ENCODE measurements at regions not wholly inside any gene's neighbourhood (a gene's known extent, or its start where the extent isn't known, plus 50 kb on each side); places are given as distances from the start of the nearest gene placed in this dataset.

GRCh38 chr1:216805953-216806352, 82.7 kb upstream of the ESRRG start:
- H3K9me3 ChIP-seq, result no peaks in the 10 kb centered on the region

DNA sequence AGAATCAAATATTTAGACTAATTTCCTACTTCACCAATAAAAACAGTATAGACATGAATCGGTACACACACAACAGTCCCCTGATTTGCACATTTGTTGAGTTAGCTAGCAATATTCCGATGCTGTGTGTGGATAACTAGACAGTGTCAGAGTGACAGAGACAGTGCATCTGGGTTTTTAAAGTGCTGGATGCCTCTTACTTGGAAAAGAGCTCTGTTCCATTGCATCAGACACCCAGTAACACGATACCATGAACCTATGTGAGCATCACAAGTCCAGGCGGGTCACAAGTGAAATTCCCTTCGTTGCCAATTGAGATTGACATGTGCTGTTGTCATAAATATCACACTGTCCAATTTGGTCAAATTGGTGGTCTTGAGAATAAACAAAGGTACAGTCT, 82.0 kb upstream of the ESRRG start:
- Histone ChIP-seq H3K27ac (no peak overlapping the region), H3K4me1 (ENCODE audit: control insufficient read depth in 1 of 2, insufficient read depth in 1 of 2, low read depth in 1 of 2, low read length in 1 of 2) (no peaks in the 10 kb centered on the region), H3K27me3 (no peaks in the 10 kb centered on the region), H3K9me3 (no peaks in the 10 kb centered on the region), H3K4me3 (ENCODE audit: low read depth in 1 of 2, low read length in 1 of 2) (no peak overlapping the region), H3K36me3 (no peaks in the 10 kb centered on the region)
- TF ChIP-seq, protein P1, sequence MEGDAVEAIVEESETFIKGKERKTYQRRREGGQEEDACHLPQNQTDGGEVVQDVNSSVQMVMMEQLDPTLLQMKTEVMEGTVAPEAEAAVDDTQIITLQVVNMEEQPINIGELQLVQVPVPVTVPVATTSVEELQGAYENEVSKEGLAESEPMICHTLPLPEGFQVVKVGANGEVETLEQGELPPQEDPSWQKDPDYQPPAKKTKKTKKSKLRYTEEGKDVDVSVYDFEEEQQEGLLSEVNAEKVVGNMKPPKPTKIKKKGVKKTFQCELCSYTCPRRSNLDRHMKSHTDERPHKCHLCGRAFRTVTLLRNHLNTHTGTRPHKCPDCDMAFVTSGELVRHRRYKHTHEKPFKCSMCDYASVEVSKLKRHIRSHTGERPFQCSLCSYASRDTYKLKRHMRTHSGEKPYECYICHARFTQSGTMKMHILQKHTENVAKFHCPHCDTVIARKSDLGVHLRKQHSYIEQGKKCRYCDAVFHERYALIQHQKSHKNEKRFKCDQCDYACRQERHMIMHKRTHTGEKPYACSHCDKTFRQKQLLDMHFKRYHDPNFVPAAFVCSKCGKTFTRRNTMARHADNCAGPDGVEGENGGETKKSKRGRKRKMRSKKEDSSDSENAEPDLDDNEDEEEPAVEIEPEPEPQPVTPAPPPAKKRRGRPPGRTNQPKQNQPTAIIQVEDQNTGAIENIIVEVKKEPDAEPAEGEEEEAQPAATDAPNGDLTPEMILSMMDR (IDR thresholded peaks at IDR 0.05), result no peak

More at GRCh38 chr1:216805953-216806352, 82.7 kb upstream of the ESRRG start:
- Histone ChIP-seq H3K27me3 (no peaks in the 10 kb centered on the region), H3K4me1 (ENCODE audit: control insufficient read depth in 1 of 2, insufficient read depth in 1 of 2, low read depth in 1 of 2, low read length in 1 of 2) (no peaks in the 10 kb centered on the region), H3K4me3 (ENCODE audit: low read depth in 1 of 2, low read length in 1 of 2) (no peak overlapping the region), H3K27ac (no peak overlapping the region), H3K36me3 (no peaks in the 10 kb centered on the region)
- TF ChIP-seq, protein P1 (IDR thresholded peaks at IDR 0.05), result no peak

- H3K4me1 ChIP-seq (ENCODE audit: control insufficient read depth in 1 of 2, insufficient read depth in 1 of 2, low read depth in 1 of 2, low read length in 1 of 2), result no peaks in the 10 kb centered on the region
- H3K27ac ChIP-seq, result no peak overlapping the region
- TF ChIP-seq, protein P1 (IDR thresholded peaks at IDR 0.05), result no peak
- no peaks in the 10 kb centered on the region for H3K9me3 ChIP-seq
- no peaks in the 10 kb centered on the region for H3K36me3 ChIP-seq
- no peaks in the 10 kb centered on the region for H3K27me3 ChIP-seq
- H3K4me3 ChIP-seq (ENCODE audit: low read depth in 1 of 2, low read length in 1 of 2), result no peak overlapping the region
These were observed 80.9 kb upstream of the ESRRG start for GRCh38 chr1:216804111-216804510.

- TF ChIP-seq, protein P1 (IDR thresholded peaks at IDR 0.05), result no peak
- H3K4me3 ChIP-seq (ENCODE audit: low read depth in 1 of 2, low read length in 1 of 2), result no peak overlapping the region
- H3K27me3 ChIP-seq, result no peaks in the 10 kb centered on the region
- H3K36me3 ChIP-seq, result no peaks in the 10 kb centered on the region
- no peak overlapping the region for H3K27ac ChIP-seq
- H3K9me3 ChIP-seq, result no peaks in the 10 kb centered on the region
- no peaks in the 10 kb centered on the region for H3K4me1 ChIP-seq (ENCODE audit: control insufficient read depth in 1 of 2, insufficient read depth in 1 of 2, low read depth in 1 of 2, low read length in 1 of 2)
These were observed 71.4 kb upstream of the ESRRG start for GRCh38 chr1:216794586-216794985.

DNA sequence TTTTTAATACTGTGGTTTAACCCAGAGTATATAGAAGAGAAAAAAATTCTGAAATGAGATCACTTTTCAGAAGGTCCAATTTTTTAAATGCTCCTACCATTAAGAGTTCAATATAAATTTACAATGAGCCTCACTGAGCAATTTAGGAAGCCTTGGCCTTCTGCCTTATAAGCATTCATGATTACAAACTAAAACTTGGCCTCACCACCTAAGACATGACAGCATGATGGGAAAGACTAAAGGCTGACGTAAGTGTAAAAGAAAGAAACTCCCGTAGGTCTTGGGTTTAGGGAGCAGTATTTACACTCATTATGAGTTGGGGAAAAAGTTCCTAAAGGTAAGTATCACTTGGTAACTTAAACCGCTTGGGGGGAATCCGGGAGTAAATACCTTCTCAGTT, 70.7 kb upstream of the ESRRG start:
- TF ChIP-seq, protein P1 (IDR thresholded peaks at IDR 0.05), result no peak
- Histone ChIP-seq H3K27ac (no peak overlapping the region), H3K4me3 (ENCODE audit: low read depth in 1 of 2, low read length in 1 of 2) (no peak overlapping the region), H3K4me1 (ENCODE audit: control insufficient read depth in 1 of 2, insufficient read depth in 1 of 2, low read depth in 1 of 2, low read length in 1 of 2) (no peaks in the 10 kb centered on the region), H3K36me3 (no peaks in the 10 kb centered on the region), H3K27me3 (no peaks in the 10 kb centered on the region), H3K9me3 (no peaks in the 10 kb centered on the region)

GRCh38 chr1:216793303-216793702, 70.1 kb upstream of the ESRRG start:
- Histone ChIP-seq H3K36me3 (no peaks in the 10 kb centered on the region), H3K9me3 (no peaks in the 10 kb centered on the region), H3K27ac (no peak overlapping the region), H3K4me1 (ENCODE audit: control insufficient read depth in 1 of 2, insufficient read depth in 1 of 2, low read depth in 1 of 2, low read length in 1 of 2) (no peaks in the 10 kb centered on the region), H3K27me3 (no peaks in the 10 kb centered on the region), H3K4me3 (ENCODE audit: low read depth in 1 of 2, low read length in 1 of 2) (no peak overlapping the region)
- TF ChIP-seq, protein P1 (IDR thresholded peaks at IDR 0.05), result no peak
